Jurkat, Clone E6-1 (cell line): ENCODE measurements at regions not wholly inside any gene's neighbourhood (a gene's known extent, or its start where the extent isn't known, plus 50 kb on each side); places are given as distances from the start of the nearest gene placed in this dataset.
"Not testable (repeated sequence)": the region's sequence is repeated elsewhere in the genome, so short reads cannot be mapped to it uniquely, and the experiment has no call there.

Experiments used
- DNase-seq: peaks from one replicate; pipeline ENCODE4 v3.0.0-alpha.2; 2011; ENCODE audit warnings: low read depth, low spot score
- H3K4me3 ChIP-seq: 2 replicates; pipeline ENCODE4 v1.5.1; 2011; ENCODE audit warnings: mild to moderate bottlenecking, low read length, control low read depth, moderate library complexity

- H3K4me3 ChIP-seq: no peak overlapping the region
- no peak for DNase-seq
Observed at GRCh38 chr14:25699981-25700380, 650.0 kb upstream of the STXBP6 start.

GRCh38 chr14:25698111-25698510 is 648.2 kb upstream of the STXBP6 start:
- DNase-seq: no peak
- no peak overlapping the region for H3K4me3 ChIP-seq

- no peak overlapping the region for H3K4me3 ChIP-seq
- DNase-seq: no peak
Observed at GRCh38 chr14:25696176-25696575, 646.2 kb upstream of the STXBP6 start.

GRCh38 chr14:25685004-25685403 is 635.1 kb upstream of the STXBP6 start:
- no peak overlapping the region for H3K4me3 ChIP-seq
- DNase-seq: no peak

GRCh38 chr14:25680934-25681333 is 631.0 kb upstream of the STXBP6 start:
- DNase-seq: no peak
- no peak overlapping the region for H3K4me3 ChIP-seq

- H3K4me3 ChIP-seq, DNase-seq: not testable (repeated sequence)
Observed at GRCh38 chr14:25680511-25680910, 630.6 kb upstream of the STXBP6 start.

GRCh38 chr14:25677111-25677510 is 627.2 kb upstream of the STXBP6 start:
- no peak for DNase-seq
- no peak overlapping the region for H3K4me3 ChIP-seq

GRCh38 chr14:25667387-25667786 is 617.4 kb upstream of the STXBP6 start:
- H3K4me3 ChIP-seq: no peak overlapping the region
- no peak for DNase-seq

GRCh38 chr14:25666877-25667276 is 616.9 kb upstream of the STXBP6 start:
- no peak for DNase-seq
- no peak overlapping the region for H3K4me3 ChIP-seq

GRCh38 chr14:25658988-25659387 is 609.0 kb upstream of the STXBP6 start:
- no peak for DNase-seq
- H3K4me3 ChIP-seq: no peak overlapping the region

GRCh38 chr14:25630447-25630846 is 580.5 kb upstream of the STXBP6 start:
- no peak overlapping the region for H3K4me3 ChIP-seq
- no peak for DNase-seq

GRCh38 chr14:25628978-25629377 is 579.0 kb upstream of the STXBP6 start:
- DNase-seq: no peak
- H3K4me3 ChIP-seq: no peak overlapping the region

GRCh38 chr14:25628390-25628789 is 578.4 kb upstream of the STXBP6 start:
- no peak for DNase-seq
- no peak overlapping the region for H3K4me3 ChIP-seq

- DNase-seq: no peak
- H3K4me3 ChIP-seq: no peak overlapping the region
Observed at GRCh38 chr14:25626986-25627385, 577.0 kb upstream of the STXBP6 start.

GRCh38 chr14:25622763-25623162 is 572.8 kb upstream of the STXBP6 start:
- DNase-seq: no peak
- H3K4me3 ChIP-seq: no peak overlapping the region

GRCh38 chr14:25620515-25620914 is 570.6 kb upstream of the STXBP6 start:
- no peak for DNase-seq
- no peak overlapping the region for H3K4me3 ChIP-seq

GRCh38 chr14:25615174-25615573 is 565.2 kb upstream of the STXBP6 start:
- H3K4me3 ChIP-seq: no peak overlapping the region
- no peak for DNase-seq

GRCh38 chr14:25607192-25607591 is 557.2 kb upstream of the STXBP6 start:
- no peak for DNase-seq
- H3K4me3 ChIP-seq: no peak overlapping the region

- no peak for DNase-seq
- no peak overlapping the region for H3K4me3 ChIP-seq
Observed at GRCh38 chr14:25602106-25602505, 552.2 kb upstream of the STXBP6 start.

- DNase-seq: no peak
- H3K4me3 ChIP-seq: no peak overlapping the region
Observed at GRCh38 chr14:25588751-25589150, 538.8 kb upstream of the STXBP6 start.

- no peak for DNase-seq
Observed at GRCh38 chr14:25574628-25575325, 524.8 kb upstream of the STXBP6 start.

More at GRCh38 chr14:25574628-25575325, 524.8 kb upstream of the STXBP6 start:
- no peak overlapping the region for H3K4me3 ChIP-seq
